ENCODE measurements at regions not wholly inside any gene's neighbourhood (a gene's known extent, or its start where the extent isn't known, plus 50 kb on each side); places are given as distances from the start of the nearest gene placed in this dataset.
"Not testable (repeated sequence)": the region's sequence is repeated elsewhere in the genome, so short reads cannot be mapped to it uniquely, and the experiment has no call there.

DNA sequence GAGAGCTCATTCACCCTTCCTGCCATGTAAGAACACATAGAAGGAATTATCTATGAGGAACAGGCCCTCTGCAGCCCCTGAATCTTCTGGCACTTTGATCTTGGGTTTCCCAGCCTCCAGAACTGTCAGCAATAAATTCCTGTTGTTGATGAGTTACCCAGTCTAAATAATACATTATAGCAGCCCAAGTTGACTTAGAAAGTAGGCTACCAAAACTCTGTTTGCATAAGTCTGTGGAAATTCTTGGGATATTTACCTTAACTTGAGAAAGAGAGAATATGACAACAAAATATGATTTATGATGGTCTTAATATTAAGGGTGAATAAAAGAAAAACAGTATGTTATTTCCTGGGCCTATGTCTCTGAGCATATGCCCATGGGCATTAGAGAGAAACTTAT, 433.0 kb upstream of the LMO3 start:
- H3K9me3 ChIP-seq: peaks cover 0 to 5% (median 0%) of the 10 kb centered on the region in 8 donors
- no peak for DNase-seq
- intact Hi-C loops (cut with DNase I; ENCODE audit: low total_unique reads): no loop called here

GRCh38 chr12:17035372-17035771, 429.4 kb upstream of the LMO3 start:
- WGBS, 5 donors: 80 to 87% (median 83%) methylated on average over 5 of the region's 5 CpGs
- Histone ChIP-seq H3K4me3 (no peak overlapping the region), H3K4me1 (no peaks in the 10 kb centered on the region), H3K9me3 (peaks cover 0 to 5% (median 0%) of the 10 kb centered on the region in 8 donors), H3K27me3 (replicated peaks in 1 of 7) (no peaks in the 10 kb centered on the region), H3K27ac (no peak overlapping the region), H3K36me3 (no peaks in the 10 kb centered on the region)
- intact Hi-C loops (cut with DNase I; ENCODE audit: low total_unique reads): no loop called here
- no peak for TF ChIP-seq POLR2A (IDR thresholded peaks at IDR 0.05)
- no peak for TF ChIP-seq CTCF (IDR thresholded peaks at IDR 0.05 in 8 of 11, conservative IDR thresholded peaks at IDR 0.05 in 3 of 11)
- TF ChIP-seq POLR2AphosphoS5 (IDR thresholded peaks at IDR 0.05): no peak
- DNase-seq: no peak

More for the DNA sequence above, 433.0 kb upstream of the LMO3 start:
- H3K27me3 ChIP-seq (replicated peaks in 1 of 7): no peaks in the 10 kb centered on the region
- no peak overlapping the region for H3K4me3 ChIP-seq
- H3K36me3 ChIP-seq: no peaks in the 10 kb centered on the region
- no peaks in the 10 kb centered on the region for H3K4me1 ChIP-seq
- H3K27ac ChIP-seq: no peak overlapping the region
- no peak for TF ChIP-seq POLR2A (IDR thresholded peaks at IDR 0.05)
- no peak for TF ChIP-seq POLR2AphosphoS5 (IDR thresholded peaks at IDR 0.05)

GRCh38 chr12:17030338-17030737, 424.4 kb upstream of the LMO3 start:
- Histone ChIP-seq H3K36me3 (no peaks in the 10 kb centered on the region), H3K9me3 (peaks cover 0 to 9% (median 0%) of the 10 kb centered on the region in 8 donors), H3K27ac (no peak overlapping the region), H3K4me1 (no peaks in the 10 kb centered on the region), H3K4me3 (no peak overlapping the region), H3K27me3 (replicated peaks in 1 of 7) (no peaks in the 10 kb centered on the region)
- WGBS, 5 donors: 28 to 48% (median 31%) methylated on average over 1 of the region's 1 CpG
- no peak for TF ChIP-seq POLR2A (IDR thresholded peaks at IDR 0.05)
- no peak for TF ChIP-seq CTCF (IDR thresholded peaks at IDR 0.05 in 8 of 11, conservative IDR thresholded peaks at IDR 0.05 in 3 of 11)
- no peak for TF ChIP-seq POLR2AphosphoS5 (IDR thresholded peaks at IDR 0.05)
- intact Hi-C loops (cut with DNase I; ENCODE audit: low total_unique reads): no loop called here
- DNase-seq: no peak

DNA sequence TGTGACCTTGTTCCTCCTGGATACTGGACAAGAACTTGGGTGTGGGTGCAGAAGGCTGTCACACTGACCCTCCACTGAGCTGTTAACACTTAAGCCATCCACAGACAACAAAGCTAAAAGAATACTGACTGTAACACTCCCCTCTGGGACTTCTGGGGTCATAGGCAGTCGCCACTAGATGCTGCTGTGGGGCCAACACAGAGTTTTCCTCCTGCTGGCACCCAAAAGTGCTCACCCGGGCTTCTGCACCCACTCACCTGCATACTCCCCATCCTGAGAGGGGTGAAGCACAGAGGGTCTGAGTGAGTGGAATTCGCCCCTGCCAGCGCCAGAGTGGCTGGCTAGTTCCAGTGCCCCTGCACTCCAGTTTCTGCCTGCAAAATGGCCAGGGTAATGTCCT, 422.4 kb upstream of the LMO3 start:
- intact Hi-C loops (cut with DNase I; ENCODE audit: low total_unique reads): no loop called here

DNA sequence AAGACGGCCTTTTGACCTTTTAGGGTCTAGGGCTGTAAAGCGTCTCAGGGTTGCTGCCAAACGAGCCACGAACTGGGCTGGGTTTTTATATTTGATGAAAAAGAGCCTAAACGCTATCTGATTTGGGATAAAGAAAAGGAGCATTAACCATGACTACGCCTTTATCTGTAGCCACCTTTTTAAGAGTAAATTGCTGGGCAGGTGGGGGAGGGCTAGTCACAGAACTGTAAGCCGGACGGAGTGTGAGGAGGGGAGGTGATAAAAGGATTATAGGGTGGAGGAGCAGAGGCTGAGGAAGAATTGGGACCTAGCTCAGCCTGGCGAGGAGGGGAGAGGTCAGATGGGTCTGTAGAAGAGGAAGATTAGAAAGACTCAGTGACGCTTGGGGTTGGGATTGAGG, 419.5 kb upstream of the LMO3 start:
- peaks cover 0 to 13% (median 0%) of the 10 kb centered on the region in 8 donors for H3K9me3 ChIP-seq
- 70 to 84% (median 76%) methylated on average over 10 of the region's 10 CpGs for WGBS, 5 donors
- intact Hi-C loops (cut with DNase I; ENCODE audit: low total_unique reads): not testable (repeated sequence)

More for the DNA sequence above, 422.4 kb upstream of the LMO3 start:
- H3K36me3 ChIP-seq: no peaks in the 10 kb centered on the region
- peaks cover 0 to 13% (median 0%) of the 10 kb centered on the region in 8 donors for H3K9me3 ChIP-seq
- 45 to 69% (median 63%) methylated on average over 3 to 4 of the region's 4 CpGs for WGBS, 5 donors
- TF ChIP-seq CTCF (IDR thresholded peaks at IDR 0.05 in 8 of 11, conservative IDR thresholded peaks at IDR 0.05 in 3 of 11) (no peak), POLR2AphosphoS5 (IDR thresholded peaks at IDR 0.05) (no peak), POLR2A (IDR thresholded peaks at IDR 0.05) (no peak)
- no peaks in the 10 kb centered on the region for H3K4me1 ChIP-seq
- no peak for DNase-seq
- H3K27ac ChIP-seq: no peak overlapping the region
- H3K4me3 ChIP-seq: no peak overlapping the region
- no peaks in the 10 kb centered on the region for H3K27me3 ChIP-seq (replicated peaks in 1 of 7)

More for the DNA sequence above, 419.5 kb upstream of the LMO3 start:
- not testable (repeated sequence) for H3K4me1 ChIP-seq; DNase-seq; H3K4me3 ChIP-seq; H3K27ac ChIP-seq; H3K36me3 ChIP-seq; H3K27me3 ChIP-seq (replicated peaks in 1 of 7)

Data from spleen (tissue), 11 donors.